ENCODE measurements at regions not wholly inside any gene's neighbourhood (a gene's known extent, or its start where the extent isn't known, plus 50 kb on each side); places are given as distances from the start of the nearest gene placed in this dataset.

DNA sequence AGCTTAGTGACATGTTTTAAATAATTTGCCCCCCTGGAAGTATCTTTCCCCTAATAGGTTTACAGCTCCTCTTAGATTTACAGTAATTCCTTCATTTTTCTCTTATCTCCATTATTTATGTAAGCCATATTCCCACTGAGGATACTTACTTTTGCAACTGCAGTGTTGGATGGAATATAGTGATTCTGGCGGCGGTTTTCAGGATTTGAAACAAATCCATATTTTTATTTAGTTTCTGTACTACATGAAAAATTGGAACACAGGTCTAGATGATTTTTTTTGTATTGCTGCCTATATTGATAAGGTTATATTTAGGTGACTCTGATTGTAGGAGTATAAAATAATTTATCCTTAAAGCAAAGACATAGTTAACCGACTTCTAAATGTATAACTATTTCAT lies 391.6 kb upstream of the SUCLG2 start:
- DNase-seq = no peak

DNA sequence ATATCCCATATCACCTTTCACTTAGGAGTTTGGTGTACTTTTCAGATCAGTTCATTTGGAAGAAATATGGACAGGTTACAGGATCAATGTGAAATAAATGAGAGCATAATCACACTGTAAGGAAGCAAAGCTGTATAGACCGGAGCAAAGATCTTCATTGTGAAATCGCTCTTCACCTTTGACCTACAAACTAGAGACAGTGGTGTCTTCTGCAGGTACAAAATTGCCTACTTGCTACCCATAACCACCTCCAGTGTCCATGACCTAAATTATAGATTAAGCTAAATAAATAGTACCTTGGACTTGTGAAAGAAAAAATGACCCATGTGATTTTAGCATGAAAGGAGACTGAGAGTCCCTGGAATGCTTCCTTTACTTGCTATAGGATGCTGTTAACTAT lies 379.5 kb upstream of the SUCLG2 start:
- DNase-seq = no peak

DNA sequence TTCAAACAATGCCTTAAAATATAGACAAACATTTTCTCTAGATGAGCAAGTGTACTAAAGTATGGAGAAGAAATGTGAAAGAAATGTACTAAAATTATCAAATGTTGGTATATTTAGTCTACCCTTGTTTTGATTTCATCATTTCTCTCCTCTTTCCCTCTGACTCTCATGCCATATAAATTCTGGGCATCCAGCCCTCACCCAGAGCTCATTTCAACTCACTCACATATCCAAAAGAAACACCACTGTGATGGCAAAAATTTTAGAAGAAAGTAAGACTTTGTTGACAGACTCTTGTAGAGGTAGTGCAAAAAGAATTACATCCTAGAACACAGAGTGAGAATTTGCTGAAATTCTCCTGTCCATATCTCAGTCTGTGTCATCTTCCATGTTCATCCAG lies 377.8 kb upstream of the SUCLG2 start:
- DNase-seq = no peak

DNA sequence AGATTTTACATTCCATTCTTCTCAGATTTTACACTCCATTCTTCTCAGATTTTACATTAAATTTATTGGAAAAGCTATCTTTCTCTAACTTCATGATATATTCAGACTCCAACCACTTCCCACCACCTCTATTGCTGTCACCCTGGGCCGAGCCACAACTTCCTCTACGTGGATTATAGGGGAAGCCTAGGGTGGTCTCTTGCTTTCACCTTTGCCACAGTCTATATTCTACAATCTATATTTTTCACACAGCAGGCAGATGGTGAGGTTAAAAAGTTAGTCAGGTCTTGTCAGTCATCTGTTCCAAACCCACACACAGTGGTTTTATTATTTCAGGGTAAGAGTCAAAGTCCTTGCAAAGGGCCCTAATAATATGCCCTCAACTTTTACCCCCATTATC lies 370.8 kb upstream of the SUCLG2 start:
- DNase-seq = no peak

DNA sequence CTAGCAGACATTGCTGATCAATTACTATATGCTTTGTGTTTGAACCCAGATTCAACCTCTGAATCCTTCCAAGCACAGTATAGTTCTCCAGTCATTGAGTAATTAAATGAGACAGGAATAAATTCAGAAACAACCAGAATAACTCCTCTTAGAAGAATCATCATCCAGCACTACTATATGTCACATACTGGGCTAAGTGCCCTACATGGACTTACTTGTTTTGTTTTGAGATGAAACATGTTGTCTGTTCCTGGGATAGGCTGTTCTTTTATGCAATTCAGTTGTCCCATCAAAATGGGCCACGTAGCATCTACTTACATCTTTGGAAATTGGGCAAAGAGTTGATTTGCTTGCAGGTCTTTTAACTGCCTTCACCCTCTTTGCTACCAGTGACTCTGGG lies 365.5 kb upstream of the SUCLG2 start:
- DNase-seq = no peak

DNA sequence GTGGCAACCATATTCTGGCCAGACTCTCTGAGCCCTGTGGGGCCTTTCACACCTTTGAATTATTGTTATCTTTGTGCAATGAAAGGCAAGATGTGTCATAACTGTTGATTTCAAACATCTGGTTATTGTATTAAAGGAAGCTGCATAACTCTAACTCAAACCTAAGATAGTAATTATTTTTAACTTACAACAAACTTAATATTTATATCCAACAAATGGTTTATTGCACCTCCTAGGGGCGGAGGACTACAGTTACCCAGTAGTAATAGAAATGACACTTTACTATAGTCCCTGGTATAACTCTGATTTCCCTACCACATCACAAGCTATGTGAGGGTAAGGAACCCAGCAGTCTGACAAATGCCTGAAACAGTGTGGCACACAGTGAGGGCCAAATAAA lies 363.9 kb upstream of the SUCLG2 start:
- DNase-seq = no peak

DNA sequence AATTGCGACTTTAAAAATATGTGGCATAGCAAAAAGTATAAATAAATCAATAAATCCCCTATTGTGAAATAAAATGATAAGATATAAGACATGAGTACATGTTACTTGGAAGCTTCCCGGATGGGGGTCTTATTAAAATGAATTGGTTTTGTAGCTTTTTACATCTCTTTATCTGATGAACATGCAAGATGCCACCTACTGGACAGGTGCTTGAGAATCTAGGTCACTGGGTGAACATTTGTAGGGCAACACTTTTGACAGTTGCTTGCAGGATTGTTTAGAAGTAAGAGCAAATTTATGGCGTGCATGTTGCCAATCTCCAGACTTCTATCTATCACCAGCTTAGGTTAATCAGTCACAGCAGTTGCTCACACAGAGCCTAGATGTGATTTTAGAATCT lies 362.7 kb upstream of the SUCLG2 start:
- DNase-seq = no peak

DNA sequence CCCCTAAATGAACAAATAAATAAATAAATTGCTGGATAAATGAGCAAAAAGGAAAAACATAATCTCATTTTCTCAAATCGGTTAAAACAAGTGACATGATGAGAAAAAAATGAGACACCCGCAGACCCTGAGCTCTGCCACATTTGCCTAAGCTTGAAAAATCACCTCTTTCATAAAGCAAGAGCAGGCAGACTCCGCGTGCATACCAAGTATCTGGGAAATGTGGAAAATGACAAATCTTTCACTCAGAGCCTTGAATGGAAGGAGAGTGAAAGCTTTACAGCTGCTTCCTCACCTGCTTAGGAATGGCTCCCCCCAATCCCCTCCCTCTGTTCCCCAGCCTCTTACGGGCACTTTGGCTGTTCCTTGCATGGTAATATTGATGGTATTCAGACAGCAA lies 355.5 kb upstream of the SUCLG2 start:
- DNase-seq = no peak

DNA sequence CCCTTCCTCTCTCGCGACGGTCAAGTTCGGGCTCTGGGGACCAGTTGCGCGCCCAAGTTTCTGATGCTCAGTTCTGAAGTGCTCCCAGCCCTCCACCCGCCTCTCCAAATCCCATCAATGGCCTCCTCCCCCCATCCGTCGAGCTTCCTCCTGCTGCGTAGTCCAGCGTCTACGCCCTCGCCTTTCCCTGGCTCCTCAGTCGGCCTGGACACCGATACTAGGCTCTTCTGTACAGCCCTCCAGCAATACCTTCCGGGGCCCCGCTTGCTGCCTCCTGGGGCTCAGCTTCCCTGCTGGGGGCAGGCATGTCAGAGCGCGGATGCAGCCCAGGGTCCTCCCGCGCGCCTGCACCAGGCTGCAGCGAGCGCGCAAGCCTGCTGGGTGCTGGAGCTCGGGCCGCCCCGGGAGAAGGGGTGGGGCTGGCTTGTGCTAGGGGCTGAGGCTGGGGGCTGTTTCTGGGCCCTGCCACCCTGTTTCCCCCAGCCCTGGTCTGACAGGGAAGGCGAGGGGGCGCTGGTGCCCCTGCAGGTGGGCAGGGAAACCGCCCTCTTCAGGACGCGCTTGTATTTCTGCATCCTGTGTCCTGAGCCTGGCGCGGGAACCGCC lies 353.3 kb upstream of the SUCLG2 start:
- no peak for DNase-seq

DNA sequence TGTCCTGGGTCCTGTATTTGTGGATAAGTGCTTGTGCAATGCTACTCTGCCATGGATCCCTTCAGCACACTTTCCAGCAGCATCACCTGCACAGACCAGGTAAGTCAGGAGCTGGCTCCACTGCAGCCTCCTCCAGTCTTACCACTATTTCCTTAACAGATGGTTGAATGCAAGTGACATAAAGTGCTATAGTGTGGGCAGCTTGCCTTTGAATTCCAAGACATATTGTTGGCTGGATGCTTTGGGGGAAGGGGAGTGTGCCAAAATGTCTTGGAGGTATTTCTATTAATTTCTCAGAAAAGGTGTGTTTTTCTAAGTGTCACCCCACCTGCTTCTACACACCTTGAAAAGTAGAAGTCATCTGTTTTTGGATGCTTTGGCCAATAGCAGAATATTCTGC lies 352.2 kb upstream of the SUCLG2 start:
- no peak for DNase-seq

DNA sequence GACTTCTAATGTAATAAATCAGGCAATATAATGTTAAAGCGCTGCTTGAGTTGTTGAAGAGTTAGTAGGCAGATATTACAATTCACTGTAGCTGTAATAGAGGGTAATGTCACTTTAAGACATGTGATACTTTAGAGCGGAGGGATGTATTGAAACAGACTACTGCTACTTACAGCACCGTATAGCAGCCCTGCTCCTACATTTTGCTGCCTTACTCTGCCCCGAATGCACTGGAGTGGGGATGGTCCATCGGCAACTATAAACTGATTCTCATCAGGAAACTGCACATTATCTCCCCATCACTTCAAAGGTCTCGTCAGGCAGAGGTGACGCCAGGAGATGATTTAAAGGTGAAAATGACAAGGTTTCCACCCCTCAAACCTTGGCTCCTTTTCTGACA lies 349.7 kb upstream of the SUCLG2 start:
- DNase-seq = no peak

DNA sequence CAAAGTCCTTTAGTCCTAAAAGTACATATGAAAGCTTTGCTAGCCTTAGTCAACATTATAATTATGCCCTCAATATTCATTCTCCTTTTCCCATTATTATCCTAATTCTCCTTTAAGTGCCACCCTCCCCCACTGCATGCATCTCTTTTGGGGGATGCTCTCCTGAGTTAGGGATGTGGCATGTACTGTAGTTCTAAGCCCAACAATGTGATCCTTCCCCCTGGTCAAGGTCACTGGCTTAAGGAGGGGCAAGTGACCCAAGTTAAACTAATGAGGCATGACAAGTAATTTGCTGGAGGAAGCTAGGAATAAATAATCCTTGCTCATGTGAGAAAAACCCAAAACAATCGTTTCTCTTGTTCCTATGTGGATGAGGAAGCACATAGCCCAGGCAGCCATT lies 343.9 kb upstream of the SUCLG2 start:
- DNase-seq = no peak

DNA sequence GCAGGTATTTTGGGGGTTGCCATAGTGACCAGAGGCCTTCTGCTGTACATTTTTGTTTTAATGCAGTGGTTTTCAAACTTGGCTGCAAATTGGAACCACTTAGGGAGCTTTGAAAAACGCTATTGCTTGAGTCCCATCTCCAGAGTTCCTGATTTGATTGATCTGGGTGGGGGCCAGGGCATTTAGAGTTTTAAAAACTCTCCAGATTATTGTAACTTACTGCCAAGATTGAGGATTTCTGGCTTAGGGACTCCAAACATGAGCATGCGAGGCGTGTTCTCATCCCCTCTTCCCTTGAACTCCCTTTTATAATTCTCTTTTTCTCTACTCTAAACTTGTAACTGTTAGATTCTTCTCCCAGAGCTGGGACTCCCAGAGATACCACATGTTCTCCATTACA lies 340.8 kb upstream of the SUCLG2 start:
- no peak for DNase-seq

DNA sequence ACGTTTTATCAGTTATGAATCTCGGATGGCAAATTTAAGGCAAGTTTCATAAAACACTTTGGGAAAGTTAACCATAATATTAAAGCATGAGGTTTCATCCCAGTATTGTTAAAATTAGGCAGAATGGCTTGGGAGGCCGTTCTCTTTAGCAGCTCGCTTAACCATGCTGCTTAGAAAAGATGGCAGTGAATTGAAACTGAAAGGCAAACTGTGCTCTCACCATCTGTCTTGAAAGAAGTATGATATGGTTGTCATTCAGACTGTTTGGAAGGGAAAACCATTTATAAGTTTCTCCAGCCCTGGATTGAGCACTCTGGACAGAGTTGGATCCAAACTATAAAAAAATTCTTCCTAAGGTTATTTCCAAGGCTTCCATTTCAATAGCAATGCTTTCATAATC lies 332.3 kb upstream of the SUCLG2 start:
- DNase-seq = no peak

DNA sequence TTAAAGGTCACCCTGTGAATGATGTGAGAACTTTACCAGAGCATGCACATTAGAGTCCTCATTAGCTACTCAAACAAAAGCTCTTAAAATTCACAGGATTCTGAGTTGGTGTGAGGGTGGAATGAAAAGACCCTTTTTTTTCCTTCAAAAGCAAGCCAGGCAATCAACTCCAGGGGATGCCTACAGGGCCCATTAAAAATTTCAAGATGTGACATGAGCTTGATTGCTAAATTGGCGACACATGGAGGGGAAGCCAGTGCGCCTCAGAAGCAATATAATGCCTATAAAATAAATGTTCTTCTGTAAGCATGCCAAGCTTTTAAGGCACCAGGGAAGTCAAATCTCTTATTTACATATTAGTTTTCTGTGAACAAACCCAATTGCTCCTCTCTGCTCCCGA lies 328.8 kb upstream of the SUCLG2 start:
- no peak for DNase-seq

DNA sequence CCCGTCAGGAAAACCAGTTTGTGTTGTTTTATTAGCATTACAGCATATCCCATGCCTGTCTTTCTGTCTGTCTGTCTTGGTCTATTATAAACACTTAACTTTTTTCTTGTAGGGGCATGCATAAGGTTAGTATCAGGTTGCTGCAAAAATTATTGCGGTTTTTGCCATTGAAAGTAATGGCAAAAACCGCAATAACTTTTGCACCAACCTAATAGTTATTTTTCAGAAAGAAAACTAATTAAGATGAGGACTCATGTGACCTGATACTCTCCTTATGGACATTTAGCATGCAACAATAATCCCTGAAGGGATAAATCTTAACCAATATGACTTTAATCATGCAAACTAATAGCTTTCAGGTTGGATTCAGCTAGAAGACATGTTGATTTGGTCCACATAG lies 326.7 kb upstream of the SUCLG2 start:
- no peak for DNase-seq

DNA sequence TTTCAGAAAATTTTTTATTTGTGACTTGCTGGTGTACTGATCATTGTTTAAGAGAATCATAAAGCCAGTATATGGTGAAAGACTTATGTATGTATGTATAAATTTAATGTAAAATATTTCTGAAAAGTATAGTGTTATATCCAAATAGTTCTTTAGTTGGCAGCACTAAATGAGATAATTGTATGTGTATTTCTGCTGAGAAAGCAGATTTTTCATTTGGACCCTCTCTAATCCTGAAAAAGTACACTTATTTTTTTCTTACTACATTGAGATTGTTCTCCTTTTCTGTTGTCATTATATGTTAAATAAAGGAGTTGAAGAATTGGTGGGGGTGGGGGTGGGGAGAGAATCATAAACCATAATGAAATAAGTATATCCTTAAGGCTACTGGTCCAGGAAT lies 324.9 kb upstream of the SUCLG2 start:
- no peak for DNase-seq

DNA sequence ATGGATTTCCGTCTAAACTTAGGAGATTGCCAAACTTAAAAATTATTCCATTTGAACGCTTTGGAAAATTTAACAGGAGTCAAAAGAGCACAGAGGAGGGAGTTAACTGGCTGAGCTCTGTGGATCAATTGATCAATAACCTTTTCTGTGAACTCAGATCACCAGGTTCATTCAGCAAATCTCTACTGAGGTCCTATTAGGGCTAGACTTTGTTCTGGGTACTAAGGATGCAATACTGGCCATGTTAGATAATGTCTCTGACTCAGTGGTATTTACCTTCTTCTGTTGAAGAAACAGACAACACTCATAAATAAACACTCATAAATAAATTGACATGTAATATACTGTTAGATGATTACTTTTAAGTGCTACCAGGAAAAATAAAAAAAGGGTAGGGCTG lies 323.4 kb upstream of the SUCLG2 start:
- no peak for DNase-seq

DNA sequence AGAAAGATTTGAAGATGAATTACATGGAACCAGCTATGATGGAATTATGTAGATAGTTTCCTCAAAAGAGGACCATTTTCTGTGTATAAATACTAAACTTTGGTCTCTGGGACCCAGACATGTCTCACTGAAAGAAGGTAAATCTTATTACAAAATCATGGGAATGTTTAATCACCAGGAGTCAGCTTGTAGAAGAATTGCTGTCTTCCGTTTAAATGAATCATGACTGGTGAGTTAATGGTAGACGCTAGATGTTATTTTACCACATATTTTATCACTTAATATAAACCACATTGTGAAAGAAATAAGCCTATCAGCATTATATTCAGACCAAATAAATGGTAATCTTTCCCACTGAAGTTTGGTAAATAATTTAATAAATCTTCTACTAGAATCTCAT lies 322.3 kb upstream of the SUCLG2 start:
- DNase-seq = no peak

DNA sequence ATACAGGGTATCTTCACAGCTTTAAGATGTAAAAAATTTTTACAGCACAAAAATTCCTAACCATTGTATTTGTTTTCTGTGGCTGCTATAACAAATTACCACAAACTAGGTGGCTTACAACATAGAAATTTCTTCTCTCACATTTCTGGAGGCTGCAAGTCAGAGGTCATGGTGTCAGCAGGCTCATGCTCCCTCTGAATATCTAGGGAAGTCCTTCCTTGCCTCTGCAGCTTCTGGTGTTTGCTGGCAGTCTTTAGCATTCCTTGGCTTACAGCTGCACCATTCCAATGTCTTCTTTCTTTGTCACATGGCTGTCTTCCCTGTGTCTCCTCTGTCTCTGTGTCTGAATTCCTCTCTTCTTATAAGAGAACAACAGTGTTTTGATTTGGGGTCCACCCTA lies 310.2 kb upstream of the SUCLG2 start:
- DNase-seq = no peak

DNA sequence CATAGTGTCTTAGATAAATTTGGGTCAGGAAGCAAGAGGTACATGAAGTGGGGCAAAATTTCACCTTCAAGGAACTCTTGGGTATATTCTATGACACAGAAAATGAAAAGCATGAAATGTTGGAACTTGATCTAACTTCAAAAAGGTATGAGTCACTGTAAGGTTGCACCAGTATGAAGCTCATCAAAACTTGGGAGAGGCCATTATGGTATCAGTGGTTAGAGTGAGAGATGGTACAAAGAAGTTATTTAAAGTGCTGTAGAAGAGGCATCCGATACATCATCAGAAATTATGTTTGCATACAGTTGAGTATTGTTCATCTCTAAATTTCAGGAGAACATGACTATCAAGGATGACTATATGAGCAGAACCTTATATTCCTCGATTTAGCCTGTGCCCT lies 302.9 kb upstream of the SUCLG2 start:
- DNase-seq = no peak

DNA sequence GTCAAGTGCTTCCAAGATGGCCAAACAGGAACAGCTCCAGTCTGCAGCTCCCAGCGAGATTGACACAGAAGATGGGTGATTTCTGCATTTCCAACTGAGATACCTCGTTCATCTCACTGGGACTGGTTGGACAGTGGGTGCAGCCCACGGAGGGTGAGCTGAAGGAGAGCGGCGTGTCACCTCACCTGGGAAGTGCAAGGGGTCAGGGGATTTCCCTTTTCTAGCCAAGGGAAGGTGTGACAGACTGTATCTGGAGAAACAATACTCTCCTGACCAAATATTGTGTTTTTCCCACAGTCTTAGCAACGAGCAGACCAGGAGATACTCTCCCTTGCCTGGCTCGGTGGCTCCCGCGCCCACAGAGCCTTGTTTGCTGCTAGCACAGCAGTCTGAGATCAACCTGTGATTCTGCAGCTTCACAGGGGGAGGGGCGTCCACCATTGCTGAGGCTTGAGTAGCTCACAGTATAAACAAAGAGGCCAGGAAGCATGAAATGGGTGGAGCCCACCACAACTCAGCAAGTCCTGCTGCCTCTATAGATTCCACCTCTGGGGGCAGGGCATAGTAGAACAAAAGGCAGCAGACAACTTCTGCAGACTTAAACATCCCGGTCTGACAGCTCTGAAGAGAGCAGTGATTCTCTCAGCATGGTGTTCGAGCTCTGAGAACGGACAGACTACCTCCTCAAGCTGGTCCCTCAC lies 293.5 kb upstream of the SUCLG2 start:
- no peak for DNase-seq

DNA sequence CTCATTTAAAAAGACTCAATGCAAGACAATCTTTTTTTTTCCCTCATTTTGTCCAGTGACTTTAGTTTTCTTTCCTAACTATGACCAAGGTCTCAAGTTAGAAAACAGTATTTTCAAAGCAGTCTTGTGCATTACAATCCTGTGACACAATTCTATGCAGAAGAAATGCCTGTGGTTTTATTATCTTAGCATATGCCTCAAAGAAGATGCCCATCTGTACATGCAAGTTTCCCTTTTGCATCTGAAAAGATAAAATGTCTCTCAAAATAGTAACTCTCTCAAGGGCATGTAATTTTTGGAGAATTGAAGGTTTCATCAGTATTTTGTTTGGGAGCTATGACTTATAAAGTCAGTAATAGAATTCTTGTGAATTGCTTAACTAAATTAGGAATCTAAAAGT lies 292.0 kb upstream of the SUCLG2 start:
- DNase-seq = no peak

DNA sequence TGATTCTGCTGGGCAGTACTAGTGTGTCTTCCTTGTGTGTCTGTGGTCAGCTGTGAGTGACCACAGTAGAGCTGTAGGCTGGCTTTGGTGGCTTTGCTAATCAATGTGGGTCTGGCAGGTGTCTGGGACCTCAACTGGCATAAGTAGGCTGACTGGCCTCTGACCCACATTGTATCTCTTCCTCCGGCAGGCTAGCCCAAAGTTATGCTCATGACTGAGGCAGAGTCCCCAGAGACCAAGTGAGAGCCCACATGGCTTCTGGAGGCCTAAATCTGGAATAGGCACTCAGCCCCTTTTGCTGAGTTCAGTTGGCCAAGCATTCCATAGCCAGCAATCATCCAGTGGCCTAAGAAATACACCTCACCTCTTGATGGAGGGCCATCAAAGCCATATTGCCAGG lies 289.1 kb upstream of the SUCLG2 start:
- DNase-seq = no peak

DNA sequence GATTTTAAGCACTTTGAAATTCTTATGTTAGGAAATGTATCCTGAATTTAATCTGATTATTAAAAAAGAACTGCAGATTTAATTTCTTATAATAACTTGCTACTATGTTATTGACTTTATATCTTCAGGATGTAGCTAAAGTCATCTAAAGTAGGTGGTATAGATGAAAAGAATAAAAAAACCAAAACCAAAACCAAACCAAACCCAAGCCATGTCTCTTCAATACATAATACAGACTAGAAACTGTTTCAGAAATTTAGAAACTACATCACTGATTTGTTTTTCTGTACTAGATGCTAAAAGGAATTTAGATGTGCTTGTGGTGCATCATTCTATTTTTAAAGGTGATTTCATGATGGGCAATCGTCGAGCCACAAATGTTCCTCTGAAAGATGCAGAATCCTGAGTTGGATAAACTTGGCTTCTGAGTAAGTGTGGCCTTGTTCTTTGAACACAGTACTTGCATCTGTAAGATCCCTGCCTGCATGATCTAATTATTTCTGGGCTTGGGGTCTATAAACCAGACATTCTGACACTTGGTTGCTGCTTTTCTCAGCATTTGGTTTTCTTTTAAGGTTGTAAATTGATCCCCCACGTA lies 287.1 kb upstream of the SUCLG2 start:
- no peak for DNase-seq
